ENCODE measurements at regions not wholly inside any gene's neighbourhood (a gene's known extent, or its start where the extent isn't known, plus 50 kb on each side); places are given as distances from the start of the nearest gene placed in this dataset.

DNA sequence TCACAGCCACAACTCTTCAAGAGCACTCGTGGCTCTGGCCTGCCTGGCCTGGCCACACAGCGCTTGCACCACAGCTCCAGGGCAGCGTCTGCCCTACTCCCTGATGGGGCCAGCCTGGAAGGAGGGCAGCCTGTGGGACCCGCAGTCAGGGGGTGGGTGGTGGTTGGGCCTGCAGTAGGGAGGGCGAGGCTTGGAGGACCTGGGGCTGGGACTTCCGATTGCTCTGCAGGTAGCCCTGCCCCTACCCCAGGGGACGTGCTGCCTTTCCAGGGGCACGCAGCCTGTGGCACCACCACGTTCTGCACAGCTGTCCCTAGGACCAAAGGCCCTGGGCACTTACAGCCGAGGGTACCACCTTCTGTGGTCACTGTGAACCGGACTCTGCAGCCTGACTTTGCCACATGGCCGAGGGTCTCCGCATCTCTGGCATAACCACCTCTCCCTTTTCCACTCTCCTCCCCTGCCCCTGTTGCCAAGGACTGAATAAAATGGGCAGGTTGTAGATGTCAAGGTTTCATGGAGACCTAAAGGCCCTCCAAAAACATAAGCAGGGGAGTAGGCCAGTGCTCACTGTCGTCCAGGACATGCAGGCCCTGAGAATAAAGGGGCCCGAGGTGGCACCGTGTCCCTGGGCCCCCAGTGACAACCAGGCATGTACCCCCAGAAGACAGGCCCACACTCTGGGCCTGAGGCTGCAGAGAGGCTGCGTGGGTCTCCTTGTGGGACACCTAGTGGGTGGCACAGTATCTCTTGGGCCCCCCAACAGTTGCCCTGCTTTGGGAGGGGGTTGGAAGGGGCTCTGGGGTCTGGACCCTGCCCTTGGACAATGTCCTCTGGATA, 87.3 kb downstream of the INHBB start:
- Histone ChIP-seq H3K4me1 (ENCODE audit: control insufficient read depth in 2 of 2, insufficient read depth in 2 of 2, low read length in 2 of 2) (no peaks in the 10 kb centered on the region), H3K36me3 (replicated peaks in 1 of 2; ENCODE audit: control extremely low read depth in 1 of 2, control insufficient read depth in 1 of 2, extremely low read depth in 1 of 2, insufficient read depth in 2 of 2, low read length in 1 of 2) (no peaks in the 10 kb centered on the region), H3K9ac (ENCODE audit: low read length) (no peak overlapping the region), H3K4me3 (ENCODE audit: control extremely low read depth in 1 of 5, extremely low read depth in 1 of 5, insufficient read depth in 1 of 5, low read depth in 2 of 5, low read length in 4 of 5) (no peak overlapping the region), H3K27ac (ENCODE audit: low read length in 2 of 2) (no peak overlapping the region), H3K79me2 (ENCODE audit: control insufficient read depth, insufficient read depth, low read length) (no peaks in the 10 kb centered on the region), H3K27me3 (replicated peaks in 1 of 4; ENCODE audit: control extremely low read depth in 1 of 4, control insufficient read depth in 3 of 4, insufficient read depth in 4 of 4, low read length in 3 of 4) (peaks cover 0 to 13% (median 0%) of the 10 kb centered on the region in 4 experiments), H3K9me3 (ENCODE audit: control extremely low read depth in 1 of 3, control insufficient read depth in 2 of 3, insufficient read depth in 1 of 3, low read length in 2 of 3) (peaks cover 0 to 5% (median 0%) of the 10 kb centered on the region in 3 donors), H3K4me2 (replicated peaks; ENCODE audit: low read depth, low read length, poor library complexity, severe bottlenecking) (no peak overlapping the region), H2AFZ (ENCODE audit: insufficient read depth, low read depth, low read length, poor library complexity, severe bottlenecking) (no peak overlapping the region), H4K20me1 (ENCODE audit: control insufficient read depth, insufficient read depth, low read length, poor library complexity, severe bottlenecking) (no peaks in the 10 kb centered on the region)
- ChIA-PET POLR2A (no interaction called here), CTCF (no interaction called here)
- Mint-ChIP-seq H3K27ac (no peak overlapping the region), H3K9me3 (ENCODE audit: insufficient read depth) (no peaks in the 10 kb centered on the region), H3K4me3 (no peak overlapping the region), H3K4me1 (no peaks in the 10 kb centered on the region), H3K27me3 (peaks cover 10% of the 10 kb centered on the region)
- DNase-seq (no peak), ATAC-seq (ENCODE audit: low read depth) (no peak)
- TF ChIP-seq, protein P1, sequence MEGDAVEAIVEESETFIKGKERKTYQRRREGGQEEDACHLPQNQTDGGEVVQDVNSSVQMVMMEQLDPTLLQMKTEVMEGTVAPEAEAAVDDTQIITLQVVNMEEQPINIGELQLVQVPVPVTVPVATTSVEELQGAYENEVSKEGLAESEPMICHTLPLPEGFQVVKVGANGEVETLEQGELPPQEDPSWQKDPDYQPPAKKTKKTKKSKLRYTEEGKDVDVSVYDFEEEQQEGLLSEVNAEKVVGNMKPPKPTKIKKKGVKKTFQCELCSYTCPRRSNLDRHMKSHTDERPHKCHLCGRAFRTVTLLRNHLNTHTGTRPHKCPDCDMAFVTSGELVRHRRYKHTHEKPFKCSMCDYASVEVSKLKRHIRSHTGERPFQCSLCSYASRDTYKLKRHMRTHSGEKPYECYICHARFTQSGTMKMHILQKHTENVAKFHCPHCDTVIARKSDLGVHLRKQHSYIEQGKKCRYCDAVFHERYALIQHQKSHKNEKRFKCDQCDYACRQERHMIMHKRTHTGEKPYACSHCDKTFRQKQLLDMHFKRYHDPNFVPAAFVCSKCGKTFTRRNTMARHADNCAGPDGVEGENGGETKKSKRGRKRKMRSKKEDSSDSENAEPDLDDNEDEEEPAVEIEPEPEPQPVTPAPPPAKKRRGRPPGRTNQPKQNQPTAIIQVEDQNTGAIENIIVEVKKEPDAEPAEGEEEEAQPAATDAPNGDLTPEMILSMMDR (IDR thresholded peaks at IDR 0.05): no peak
- no peak for TF ChIP-seq EZH2 (IDR thresholded peaks at IDR 0.05; ENCODE audit: borderline replicate concordance, insufficient read depth, low read depth, low read length, poor library complexity, severe bottlenecking)
- intact Hi-C loops (cut with micrococcal nuclease): no loop called here
- 86% methylated on average over 11 of the region's 17 CpGs for WGBS (ENCODE audit: insufficient coverage)

DNA sequence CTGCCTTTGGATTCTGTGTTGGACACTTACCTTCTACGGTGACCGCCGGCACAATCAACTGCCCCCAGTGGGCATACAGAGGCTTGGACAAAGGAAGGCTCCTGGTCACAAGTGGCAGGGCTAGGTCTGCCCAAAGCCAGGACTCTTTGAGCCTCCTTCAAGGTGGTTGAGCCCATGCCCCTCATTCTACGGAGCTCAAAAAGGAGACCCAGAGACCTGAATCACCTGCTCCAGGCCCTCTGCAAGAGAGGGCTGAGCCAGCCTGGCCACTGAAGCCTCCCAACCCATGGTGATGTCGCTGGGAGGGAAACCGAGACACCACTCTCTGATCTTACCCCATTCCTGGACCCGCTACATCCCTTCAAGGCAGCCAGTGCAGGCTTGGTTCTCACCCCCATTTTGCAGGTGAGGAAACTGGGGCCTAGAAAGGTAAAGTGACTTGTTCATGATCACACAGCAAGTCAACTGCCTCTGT, 87.9 kb downstream of the INHBB start:
- Histone ChIP-seq H3K27me3 (replicated peaks in 1 of 4; ENCODE audit: control extremely low read depth in 1 of 4, control insufficient read depth in 3 of 4, insufficient read depth in 4 of 4, low read length in 3 of 4) (peaks cover 0 to 13% (median 0%) of the 10 kb centered on the region in 4 experiments), H3K4me1 (ENCODE audit: control insufficient read depth in 2 of 2, insufficient read depth in 2 of 2, low read length in 2 of 2) (no peaks in the 10 kb centered on the region), H3K9me3 (ENCODE audit: control extremely low read depth in 1 of 3, control insufficient read depth in 2 of 3, insufficient read depth in 1 of 3, low read length in 2 of 3) (peaks cover 0 to 5% (median 0%) of the 10 kb centered on the region in 3 donors), H3K79me2 (ENCODE audit: control insufficient read depth, insufficient read depth, low read length) (no peaks in the 10 kb centered on the region), H3K4me3 (ENCODE audit: control extremely low read depth in 1 of 5, extremely low read depth in 1 of 5, insufficient read depth in 1 of 5, low read depth in 2 of 5, low read length in 4 of 5) (no peak overlapping the region), H4K20me1 (ENCODE audit: control insufficient read depth, insufficient read depth, low read length, poor library complexity, severe bottlenecking) (no peaks in the 10 kb centered on the region), H3K27ac (ENCODE audit: low read length in 2 of 2) (no peak overlapping the region), H3K9ac (ENCODE audit: low read length) (no peak overlapping the region), H3K4me2 (replicated peaks; ENCODE audit: low read depth, low read length, poor library complexity, severe bottlenecking) (no peak overlapping the region), H3K36me3 (replicated peaks in 1 of 2; ENCODE audit: control extremely low read depth in 1 of 2, control insufficient read depth in 1 of 2, extremely low read depth in 1 of 2, insufficient read depth in 2 of 2, low read length in 1 of 2) (no peaks in the 10 kb centered on the region), H2AFZ (ENCODE audit: insufficient read depth, low read depth, low read length, poor library complexity, severe bottlenecking) (no peak overlapping the region)
- intact Hi-C loops (cut with micrococcal nuclease): no loop called here
- 93% methylated on average over 5 of the region's 7 CpGs for WGBS (ENCODE audit: insufficient coverage)
- H3K27me3 Mint-ChIP-seq: peaks cover 13% of the 10 kb centered on the region
- CTCF ChIA-PET: no interaction called here
- no peaks in the 10 kb centered on the region for H3K9me3 Mint-ChIP-seq (ENCODE audit: insufficient read depth)
- TF ChIP-seq, protein P1 (IDR thresholded peaks at IDR 0.05): no peak
- POLR2A ChIA-PET: no interaction called here
- H3K4me3 Mint-ChIP-seq: no peak overlapping the region
- ATAC-seq (ENCODE audit: low read depth) (no peak), DNase-seq (no peak)
- no peaks in the 10 kb centered on the region for H3K4me1 Mint-ChIP-seq
- H3K27ac Mint-ChIP-seq: no peak overlapping the region

Data from B cell (primary cell).